IMR-90 (cell line): ENCODE measurements at regions not wholly inside any gene's neighbourhood (a gene's known extent, or its start where the extent isn't known, plus 50 kb on each side); places are given as distances from the start of the nearest gene placed in this dataset.
"Not testable (repeated sequence)": the region's sequence is repeated elsewhere in the genome, so short reads cannot be mapped to it uniquely, and the experiment has no call there.

ENCODE experiments used
- ATAC-seq: fragments of 200-7000 bp; cut with Tn5 transposase; 2 replicates; pipeline ENCODE4 v1.9.1; 2020; ENCODE audit warnings: low read depth, mild to moderate bottlenecking, moderate library complexity
- BruUV-seq: library from RNA; stranded (reverse); fragments of 400-500 nt; replicated peaks from 2 replicates; lab custom pipeline; 2021; lab: Mats Ljungman, UMichigan
- CTCF ChIA-PET: fragments of 300-600 bp; formaldehyde crosslinking; extraction: SDS; loops from one replicate; lab custom pipeline; 2021; ENCODE audit warnings: antibody characterized with exemption; lab: Yijun Ruan, JAX
- POLR2A ChIA-PET: fragments of 300-600 bp; sonication (Branson Sonifier 250); formaldehyde crosslinking; loops from one replicate; lab custom pipeline; 2022; ENCODE audit warnings: antibody characterized with exemption; ENCODE audit not compliant: unreplicated experiment; lab: Charles Lee
- DNase-seq: peaks from one replicate; pipeline ENCODE4 v3.0.0; 2013
- H2AFZ ChIP-seq: replicated peaks from 2 replicates; pipeline ENCODE3; 2013; ENCODE audit warnings: low read length, mild to moderate bottlenecking; ENCODE audit not compliant: poor library complexity
- H2AK5ac ChIP-seq: 2 replicates; pipeline ENCODE4 v1.6.1; 2013; ENCODE audit warnings: low read depth, low read length, inconsistent platforms
- H2AK9ac ChIP-seq: replicated peaks from 2 replicates; pipeline ENCODE3; 2013; ENCODE audit warnings: mild to moderate bottlenecking, low read depth, low read length, moderate library complexity; ENCODE audit not compliant: poor library complexity
- H2BK120ac ChIP-seq: 2 replicates; pipeline ENCODE4 v1.6.1; 2013; ENCODE audit warnings: low read depth, low read length, inconsistent platforms
- H2BK15ac ChIP-seq: 3 replicates; pipeline ENCODE4 v1.6.1; 2013; ENCODE audit warnings: low read depth, low read length, inconsistent platforms
- H2BK20ac ChIP-seq: 2 replicates; pipeline ENCODE4 v1.6.1; 2013; ENCODE audit warnings: low read depth, mild to moderate bottlenecking, inconsistent platforms, low read length, moderate library complexity
- H2BK5ac ChIP-seq: 2 replicates; pipeline ENCODE4 v1.6.1; 2013; ENCODE audit warnings: mild to moderate bottlenecking, low read depth, low read length, inconsistent platforms; ENCODE audit not compliant: poor library complexity, severe bottlenecking
- H3K14ac ChIP-seq: replicated peaks from 2 replicates; pipeline ENCODE4 v1.6.1; 2013; ENCODE audit warnings: low read depth, low read length, inconsistent platforms
- H3K18ac ChIP-seq: 2 replicates; pipeline ENCODE4 v1.6.1; 2013; ENCODE audit warnings: low read depth, low read length, control low read depth
- H3K23ac ChIP-seq: 2 replicates; pipeline ENCODE4 v1.6.1; 2013; ENCODE audit warnings: low read depth, low read length, inconsistent platforms
- H3K27ac ChIP-seq: 2 replicates; pipeline ENCODE4 v1.5.1; 2013; ENCODE audit warnings: mild to moderate bottlenecking, control low read depth, low read length; ENCODE audit not compliant: insufficient read depth
- H3K27me3 ChIP-seq: 2 replicates; pipeline ENCODE4 v1.6.1; 2013; ENCODE audit warnings: low read length; ENCODE audit not compliant: control insufficient read depth, insufficient read depth
- H3K36me3 ChIP-seq: 2 replicates; pipeline ENCODE4 v1.6.1; 2013; ENCODE audit warnings: low read length, mixed read lengths; ENCODE audit not compliant: control insufficient read depth, insufficient read depth
- H3K4ac ChIP-seq: 2 replicates; pipeline ENCODE4 v1.6.1; 2013; ENCODE audit warnings: low read depth, low read length, inconsistent platforms
- H3K4me1 ChIP-seq: 2 replicates; pipeline ENCODE4 v1.6.1; 2013; ENCODE audit warnings: low read length, mixed read lengths; ENCODE audit not compliant: control insufficient read depth, insufficient read depth
- H3K4me2 ChIP-seq: 2 replicates; pipeline ENCODE4 v1.6.1; 2013; ENCODE audit warnings: low read depth, mild to moderate bottlenecking, control low read depth, low read length, moderate library complexity
- H3K4me3 ChIP-seq: 2 replicates; pipeline ENCODE4 v1.5.1; 2013; ENCODE audit warnings: low read depth, mild to moderate bottlenecking, control low read depth, low read length, moderate library complexity; ENCODE audit not compliant: insufficient read depth
- H3K56ac ChIP-seq: 2 replicates; pipeline ENCODE4 v1.6.1; 2013; ENCODE audit warnings: low read length, inconsistent platforms; ENCODE audit not compliant: insufficient read depth; ENCODE audit errors: extremely low read depth
- H3K79me1 ChIP-seq, 2 experiments: 2 replicates each; pipeline ENCODE4 v1.6.1; 2013; ENCODE audit warnings: low read length in 2 of 2, inconsistent platforms in 1 of 2, low read depth in 1 of 2
- H3K9ac ChIP-seq: 2 replicates; pipeline ENCODE4 v1.6.1; 2013; ENCODE audit warnings: low read depth, low read length, control low read depth
- H3K9me1 ChIP-seq: 2 replicates; pipeline ENCODE4 v1.6.1; 2013; ENCODE audit warnings: low read length, inconsistent platforms; ENCODE audit not compliant: insufficient read depth
- H3K9me3 ChIP-seq: 2 replicates; pipeline ENCODE4 v1.6.1; 2013; ENCODE audit warnings: low read length; ENCODE audit not compliant: control insufficient read depth, insufficient read depth
- H4K20me1 ChIP-seq: 2 replicates; pipeline ENCODE4 v1.6.1; 2013; ENCODE audit warnings: low read length, inconsistent platforms; ENCODE audit not compliant: insufficient read depth
- H4K5ac ChIP-seq: 2 replicates; pipeline ENCODE4 v1.6.1; 2013; ENCODE audit warnings: mild to moderate bottlenecking, low read depth, low read length, control low read depth
- H4K8ac ChIP-seq, 2 experiments: 2 replicates each; pipeline ENCODE4 v1.6.1; 2013; ENCODE audit warnings: low read depth in 2 of 2, low read length in 2 of 2, control low read depth in 1 of 2, inconsistent platforms in 1 of 2
- H4K91ac ChIP-seq: 2 replicates; pipeline ENCODE4 v1.6.1; 2013; ENCODE audit warnings: low read depth, low read length, inconsistent platforms; ENCODE audit not compliant: insufficient read depth
- WGBS, 2 experiments: methylation state at CpG; one replicate each; pipeline versions ENCODE4 v1.1.5 to v1.1.7; 2013; ENCODE audit warnings: missing lambda C conversion rate in 2 of 2; ENCODE audit not compliant: insufficient read length in 1 of 2; ENCODE audit errors: extremely low coverage in 2 of 2; 5-methylcytosine and 5-hydroxymethylcytosine counted together
- dilution Hi-C: fragments of 300-500 bp; cut with HindIII; formaldehyde crosslinking; loops from one replicate; pipeline ENCODE4 v1.14.3; 2018; ENCODE audit warnings: low sequenced_read_pairs; ENCODE audit not compliant: unreplicated experiment
- in situ Hi-C: fragments of 300-500 bp; cut with MboI; formaldehyde crosslinking; loops from 3 replicates; pipeline ENCODE4 v1.14.3; 2019; ENCODE audit warnings: low sequenced_read_pairs, inconsistent platforms, mixed read lengths
- intact Hi-C: fragments of 100-400 bp; cut with micrococcal nuclease; formaldehyde crosslinking; loops from 2 replicates; pipeline ENCODE4 v1.10.0; 2022

DNA sequence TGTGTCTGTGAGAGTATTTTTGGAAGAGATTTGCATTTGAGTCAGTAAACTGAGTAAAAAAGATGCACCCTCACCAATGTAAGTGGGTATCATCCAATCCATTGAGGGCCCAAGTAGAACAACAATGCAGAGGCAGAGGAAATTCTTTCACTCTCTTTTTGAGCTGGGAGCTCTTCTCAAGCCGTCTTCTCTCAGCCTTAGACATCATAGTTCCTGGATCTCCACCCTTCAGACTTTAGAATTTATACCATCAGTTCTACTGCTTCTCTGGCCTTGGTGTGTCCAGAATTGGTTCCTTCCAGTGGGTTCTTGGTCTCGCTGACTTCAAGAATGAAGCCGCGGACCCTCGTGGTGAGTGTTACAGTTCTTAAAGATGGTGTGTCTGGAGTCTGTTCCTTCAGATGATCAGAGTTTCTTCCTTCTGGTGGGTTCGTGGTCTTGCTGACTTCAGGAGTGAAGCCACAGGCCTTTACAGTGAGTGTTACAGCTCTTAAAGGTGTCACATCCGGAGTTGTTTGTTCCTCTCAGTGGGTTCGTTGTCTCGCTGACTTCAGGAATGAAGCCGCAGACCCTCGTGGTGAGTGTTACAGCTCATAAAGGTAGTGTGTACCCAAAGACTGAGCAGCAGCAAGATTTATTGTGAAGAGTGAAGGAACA, 187.5 kb upstream of the KCNMB2 start:
- H2AK9ac ChIP-seq, BruUV-seq, CTCF ChIA-PET, H3K56ac ChIP-seq, H3K4me2 ChIP-seq, H3K9me1 ChIP-seq, intact Hi-C loops, H2BK5ac ChIP-seq, H3K79me1 ChIP-seq, H2AFZ ChIP-seq, H4K20me1 ChIP-seq, H3K14ac ChIP-seq, dilution Hi-C loops, ATAC-seq, H3K27me3 ChIP-seq, H3K9me3 ChIP-seq, H3K23ac ChIP-seq, H2BK15ac ChIP-seq, H3K18ac ChIP-seq, H3K4me3 ChIP-seq, H3K4me1 ChIP-seq, H4K8ac ChIP-seq, POLR2A ChIA-PET, H3K36me3 ChIP-seq, H4K5ac ChIP-seq, H3K9ac ChIP-seq, DNase-seq, H3K27ac ChIP-seq: not testable (repeated sequence)
- H4K91ac ChIP-seq = peak overlapping the region; percentile 33
- peak overlapping the region; percentile 30; the same call in 1 of the 2 replicates for H2BK120ac ChIP-seq
- in situ Hi-C loops = loop anchor here (25.0 kb wide), 1 partner anchor 1286 kb away; no protein-coding TSS in a partner anchor
- 96% methylated on average over 8 of the region's 11 CpGs; no CpG with 5 or more reads in 1 of the 2 experiments for WGBS, 2 experiments
- H2BK20ac ChIP-seq = 0 out of 2 replicates have a peak overlapping the region, but pooled peaks have one; percentile 28
- H3K4ac ChIP-seq = peak overlapping the region; percentile 12; the same call in 1 of the 2 replicates
- peak overlapping the region; percentile 4; the same call in 1 of the 2 replicates for H2AK5ac ChIP-seq
